ENCODE measurements at regions not wholly inside any gene's neighbourhood (a gene's known extent, or its start where the extent isn't known, plus 50 kb on each side); places are given as distances from the start of the nearest gene placed in this dataset.
"Not testable (repeated sequence)": the region's sequence is repeated elsewhere in the genome, so short reads cannot be mapped to it uniquely, and the experiment has no call there.

DNA sequence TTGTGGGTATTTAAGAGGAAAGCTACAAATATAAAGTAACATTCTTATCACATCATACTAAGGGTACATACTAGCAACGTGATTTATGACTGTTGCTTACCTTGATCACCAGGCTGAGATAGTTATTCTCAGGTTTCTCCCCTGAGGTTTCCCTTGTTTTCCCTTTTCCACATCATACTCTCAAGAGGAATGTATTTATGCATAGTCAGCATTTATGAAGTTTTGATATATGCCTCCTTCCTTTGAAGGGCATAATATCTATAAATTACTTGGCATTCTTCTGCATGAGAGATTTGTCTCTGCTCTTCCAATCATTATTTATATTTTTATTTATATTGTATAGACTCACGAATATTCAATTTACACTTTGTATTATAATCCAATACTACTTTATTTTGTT, 726.7 kb upstream of the ADGRB3 start:
- DNase-seq: no peak

- not testable (repeated sequence) for DNase-seq
These were observed 730.3 kb upstream of the ADGRB3 start for GRCh38 chr6:67904735-67905134.

DNA sequence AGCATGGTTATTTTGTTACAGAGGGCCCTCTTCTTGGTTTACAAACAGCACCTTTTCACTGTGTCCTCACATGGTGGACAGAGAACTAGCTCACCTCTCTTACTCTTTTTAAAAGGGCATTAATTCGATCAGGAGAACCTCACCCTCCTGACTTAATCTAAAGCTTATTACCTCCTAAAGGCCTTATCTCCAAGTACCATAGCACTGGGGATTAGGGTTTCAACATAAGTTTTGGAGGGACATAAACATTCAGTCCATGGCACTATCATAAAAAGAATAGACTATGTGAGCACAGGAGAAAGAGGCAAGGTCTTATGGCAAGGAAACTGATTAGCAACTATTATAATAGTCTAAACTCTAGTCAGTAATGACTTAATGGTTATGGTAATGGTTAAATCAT, 736.2 kb upstream of the ADGRB3 start:
- DNase-seq: no peak

- no peak for DNase-seq
These were observed 737.0 kb upstream of the ADGRB3 start for GRCh38 chr6:67897998-67898607.

- no peak for DNase-seq
These were observed 738.6 kb upstream of the ADGRB3 start for GRCh38 chr6:67896476-67896875.

DNA sequence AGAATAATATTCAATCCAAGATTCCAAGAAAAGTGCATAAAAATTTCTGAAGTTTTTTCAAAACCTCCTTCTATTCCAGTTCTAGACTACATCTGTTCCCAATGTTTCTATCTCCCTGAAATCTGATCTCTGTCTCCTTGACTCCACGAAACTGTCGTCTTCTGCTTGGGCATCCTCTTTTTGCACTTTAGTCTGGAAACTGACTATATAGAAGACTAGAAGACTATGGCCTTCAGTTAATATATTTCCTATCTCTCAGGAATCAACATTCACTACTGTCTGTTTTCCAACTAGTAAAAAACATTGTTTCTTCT, 745.4 kb upstream of the ADGRB3 start:
- no peak for DNase-seq

- DNase-seq: no peak
These were observed 746.0 kb upstream of the ADGRB3 start for GRCh38 chr6:67888886-67889681.

DNA sequence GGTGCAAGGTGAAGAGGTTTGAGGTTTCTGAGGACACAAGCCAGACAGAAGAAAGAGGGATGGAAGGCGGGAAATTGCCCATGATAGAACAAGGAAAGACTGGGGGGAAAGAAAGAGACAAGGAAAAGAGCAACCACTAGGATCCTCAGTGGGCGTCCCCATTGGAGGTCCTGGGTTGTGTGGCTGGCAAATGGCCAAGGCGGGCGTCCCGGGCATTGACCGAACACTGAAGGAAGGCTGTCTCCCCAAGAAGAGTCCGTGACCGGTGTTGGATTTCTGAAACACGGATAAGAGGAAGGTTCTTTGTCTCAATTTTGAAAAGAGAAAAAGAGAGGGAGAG, 746.6 kb upstream of the ADGRB3 start:
- no peak for DNase-seq

GRCh38 chr6:67887747-67888545, 747.1 kb upstream of the ADGRB3 start:
- no peak for DNase-seq

GRCh38 chr6:67887419-67887746, 747.7 kb upstream of the ADGRB3 start:
- DNase-seq: no peak

DNA sequence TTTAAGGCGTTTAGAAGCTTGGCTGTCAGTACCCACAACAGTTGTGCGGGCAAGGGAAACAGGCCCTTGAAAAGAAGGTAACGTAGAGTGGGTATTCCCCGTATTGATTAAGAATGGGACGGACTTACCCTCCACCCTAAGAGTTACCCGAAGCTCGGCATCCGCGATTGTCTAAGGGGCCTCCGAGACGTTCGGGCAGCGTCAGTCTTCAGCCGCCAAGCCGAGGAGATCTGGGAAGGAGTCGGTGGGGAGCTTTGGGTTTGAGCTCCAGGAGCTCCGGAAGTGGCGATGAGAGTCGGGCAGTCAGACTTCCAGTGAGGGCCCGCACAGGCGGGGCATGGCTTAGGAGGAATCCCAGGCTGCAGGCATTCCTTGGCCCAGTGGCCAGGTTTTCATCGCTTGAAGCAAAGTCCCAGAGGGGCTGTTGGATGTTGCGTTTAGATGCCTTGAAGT, 748.2 kb upstream of the ADGRB3 start:
- DNase-seq: no peak

GRCh38 chr6:67886036-67886707, 748.9 kb upstream of the ADGRB3 start:
- no peak for DNase-seq

GRCh38 chr6:67885081-67886033, 749.7 kb upstream of the ADGRB3 start:
- no peak for DNase-seq

- no peak for DNase-seq
These were observed 750.6 kb upstream of the ADGRB3 start for GRCh38 chr6:67884442-67884841.

DNA sequence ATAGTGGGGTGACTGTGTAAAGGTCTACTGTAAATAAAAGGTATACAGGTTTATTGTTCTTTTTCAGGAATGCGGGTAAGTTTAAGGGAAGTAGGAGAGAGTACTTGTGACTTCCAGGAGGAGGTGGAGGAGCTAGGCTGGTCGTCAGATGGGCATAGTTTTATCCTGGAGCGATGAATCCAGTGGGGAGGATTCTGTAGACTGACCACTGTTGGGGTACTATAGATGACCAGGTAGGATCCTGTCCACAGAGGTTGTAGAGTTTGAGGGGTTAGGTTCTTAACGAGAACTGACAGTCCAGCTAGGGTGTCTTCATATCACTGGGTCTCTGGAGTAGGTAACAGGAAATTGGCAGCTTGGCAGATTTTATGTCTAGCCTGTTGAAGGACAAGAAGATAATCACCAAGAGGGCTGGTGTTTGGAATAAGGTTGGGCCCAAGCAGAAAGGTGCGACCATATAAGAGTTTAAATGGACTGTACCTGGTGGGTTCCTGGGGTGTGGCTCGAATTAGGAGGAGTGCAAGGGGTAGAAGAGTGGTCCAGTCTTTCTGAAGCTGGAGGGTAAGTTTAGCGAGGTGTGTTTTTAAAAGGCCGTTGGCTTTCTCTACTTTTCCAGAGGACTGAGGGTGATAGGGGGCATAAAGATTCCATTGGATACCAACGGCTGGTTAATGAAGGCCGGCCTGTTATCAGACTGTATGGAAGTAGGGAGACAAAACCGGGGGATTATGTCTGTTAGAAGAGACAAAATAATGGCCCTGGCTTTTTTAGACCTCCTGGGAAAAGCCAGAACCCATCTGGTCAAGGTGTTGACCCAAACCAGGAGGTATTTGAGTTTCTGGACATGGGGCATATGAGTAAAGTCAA, 751.3 kb upstream of the ADGRB3 start:
- no peak for DNase-seq

GRCh38 chr6:67882436-67883311, 752.4 kb upstream of the ADGRB3 start:
- DNase-seq: no peak

DNA sequence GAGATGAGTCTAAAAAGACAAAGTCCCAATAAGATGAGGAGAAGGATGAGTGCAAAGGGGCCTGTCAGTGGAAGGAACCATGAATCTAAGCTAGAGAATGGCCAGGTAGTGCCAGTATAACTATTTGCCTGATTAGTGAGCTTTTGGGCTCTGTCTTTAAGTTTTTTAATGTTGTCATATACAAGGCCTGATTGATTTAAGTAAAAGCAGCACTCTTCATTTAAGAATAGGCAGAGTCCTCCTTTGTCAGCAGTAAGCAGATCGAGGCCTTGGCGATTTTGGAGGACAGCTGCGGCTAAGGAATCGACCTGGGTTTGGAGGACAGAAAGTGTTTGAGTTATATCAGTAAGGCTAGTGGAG, 753.4 kb upstream of the ADGRB3 start:
- DNase-seq: no peak

DNA sequence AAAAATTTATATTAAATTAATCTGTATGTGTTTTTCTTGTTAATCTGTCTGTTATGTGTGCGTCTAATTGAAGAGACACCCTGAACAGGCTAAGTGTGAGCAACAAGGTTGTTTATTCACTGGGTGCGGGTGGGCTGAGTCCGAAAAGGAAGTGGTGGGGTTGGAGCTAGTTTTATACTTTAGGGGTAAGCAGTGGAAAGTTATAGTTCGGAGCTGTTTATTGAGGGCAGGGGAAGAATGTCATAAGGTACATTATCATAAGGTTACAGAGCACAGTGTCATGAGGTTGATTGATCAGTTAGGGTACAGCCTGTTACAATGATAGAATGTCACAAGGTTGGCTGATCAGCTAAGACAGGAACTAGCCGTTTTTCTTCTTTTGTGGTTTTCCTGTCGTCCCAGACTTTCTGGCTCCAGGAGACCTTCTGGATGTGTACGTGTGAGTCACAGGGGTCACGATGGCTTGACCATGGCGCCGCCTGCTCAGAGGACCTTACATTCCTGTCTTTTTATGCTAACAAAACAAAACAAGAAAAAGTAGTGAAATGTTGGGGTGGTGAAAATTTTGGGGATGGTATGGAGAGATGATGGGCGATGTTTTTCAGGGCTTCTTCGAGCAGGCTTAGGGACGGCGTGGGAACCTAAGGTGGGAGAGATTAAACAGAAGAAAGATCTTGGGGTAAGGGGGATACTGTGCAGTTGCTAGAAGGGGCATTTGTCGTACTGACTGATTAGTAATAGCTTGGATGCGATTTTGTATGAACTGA, 754.0 kb upstream of the ADGRB3 start:
- no peak for DNase-seq
